Naive B cell (primary cell): ENCODE measurements at regions not wholly inside any gene's neighbourhood (a gene's known extent, or its start where the extent isn't known, plus 50 kb on each side); places are given as distances from the start of the nearest gene placed in this dataset.
A peak's percentile ranks its signal among the peaks of the same experiment; 100 is the strongest.

Experiments
- ATAC-seq, 2 donors: fragments of 150-1000 bp; cut with Tn5 transposase; 2 replicates each; pipeline ENCODE4 v1.10.0; 2021; ENCODE audit warnings: low read depth in 2 of 2, mild to moderate bottlenecking in 2 of 2, moderate library complexity in 2 of 2
- DNase-seq: peaks from one replicate; pipeline ENCODE4 v3.0.0; 2022
- H3K27ac Mint-ChIP-seq, 6 donors: one replicate each; pipeline ENCODE4 v1.8.0; 2020 to 2022; ENCODE audit warnings: mild to moderate bottlenecking in 6 of 6, mixed read lengths in 6 of 6, moderate library complexity in 5 of 6, inconsistent platforms in 2 of 6
- H3K27me3 Mint-ChIP-seq, 3 donors: one replicate each; pipeline ENCODE4 v1.8.0; 2021 to 2022; ENCODE audit warnings: mixed read lengths in 3 of 3, mild to moderate bottlenecking in 1 of 3
- H3K36me3 Mint-ChIP-seq, 2 donors: one replicate each; pipeline ENCODE4 v1.8.0; 2020 to 2022; ENCODE audit warnings: mixed read lengths in 2 of 2, inconsistent platforms in 1 of 2, mild to moderate bottlenecking in 1 of 2
- H3K4me1 Mint-ChIP-seq, 3 donors: one replicate each; pipeline ENCODE4 v1.8.0; 2020 to 2022; ENCODE audit warnings: mixed read lengths in 3 of 3, inconsistent platforms in 1 of 3, mild to moderate bottlenecking in 1 of 3, moderate library complexity in 1 of 3
- H3K4me3 Mint-ChIP-seq, 8 donors: one replicate each; pipeline ENCODE4 v1.8.0; 2020 to 2022; ENCODE audit warnings: mild to moderate bottlenecking in 8 of 8, mixed read lengths in 8 of 8, moderate library complexity in 8 of 8, inconsistent platforms in 2 of 8
- H3K9me3 Mint-ChIP-seq, 7 donors: one replicate each; pipeline ENCODE4 v1.8.0; 2020 to 2022; ENCODE audit warnings: mixed read lengths in 7 of 7, mild to moderate bottlenecking in 5 of 7, inconsistent platforms in 2 of 7, moderate library complexity in 1 of 7

DNA sequence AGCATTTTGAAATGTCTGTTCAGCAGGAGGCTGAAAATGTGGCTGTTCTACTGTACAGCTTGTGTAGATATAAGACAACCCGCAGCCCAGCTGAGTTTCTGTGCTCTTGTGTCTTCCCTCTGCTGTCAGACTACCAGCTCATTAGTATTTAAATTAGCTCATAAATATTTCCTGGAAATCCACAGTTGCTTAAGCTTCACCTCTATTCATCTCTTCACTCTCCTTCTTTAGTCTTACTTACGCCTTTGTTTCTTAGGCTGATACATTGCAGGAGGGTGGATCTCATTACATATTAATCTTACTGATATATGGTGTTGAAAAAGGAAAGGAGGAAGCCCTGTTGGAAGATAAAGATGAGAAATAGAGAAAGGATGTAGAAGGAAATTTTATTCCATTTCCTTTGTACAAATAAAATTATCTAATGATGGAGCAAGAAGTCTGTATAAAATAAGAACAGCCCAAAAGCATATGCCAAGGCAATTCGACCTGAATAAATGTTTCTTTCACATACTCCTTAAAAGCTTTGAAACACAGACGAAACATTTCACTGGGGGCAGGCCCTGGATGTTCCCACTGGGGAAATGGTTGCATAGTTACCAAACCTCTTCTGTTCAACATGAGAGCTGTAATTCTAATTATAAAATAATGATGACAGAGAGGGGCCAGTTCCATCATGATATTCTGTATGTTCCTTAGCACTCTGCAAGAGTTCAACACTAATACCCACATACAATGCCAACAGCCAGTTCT, 111.8 kb upstream of the APC start:
- no peaks in the 10 kb centered on the region for H3K36me3 Mint-ChIP-seq
- no peak overlapping the region for H3K27ac Mint-ChIP-seq
- peaks cover 0 to 2% (median 0%) of the 10 kb centered on the region in 3 donors for H3K4me1 Mint-ChIP-seq
- H3K9me3 Mint-ChIP-seq: peaks cover 0 to 2% (median under 1%) of the 10 kb centered on the region in 7 donors
- DNase-seq: no peak
- H3K27me3 Mint-ChIP-seq: peaks cover 46 to 63% (median 47%) of the 10 kb centered on the region in 3 donors
- ATAC-seq: no peak
- no peak overlapping the region for H3K4me3 Mint-ChIP-seq

DNA sequence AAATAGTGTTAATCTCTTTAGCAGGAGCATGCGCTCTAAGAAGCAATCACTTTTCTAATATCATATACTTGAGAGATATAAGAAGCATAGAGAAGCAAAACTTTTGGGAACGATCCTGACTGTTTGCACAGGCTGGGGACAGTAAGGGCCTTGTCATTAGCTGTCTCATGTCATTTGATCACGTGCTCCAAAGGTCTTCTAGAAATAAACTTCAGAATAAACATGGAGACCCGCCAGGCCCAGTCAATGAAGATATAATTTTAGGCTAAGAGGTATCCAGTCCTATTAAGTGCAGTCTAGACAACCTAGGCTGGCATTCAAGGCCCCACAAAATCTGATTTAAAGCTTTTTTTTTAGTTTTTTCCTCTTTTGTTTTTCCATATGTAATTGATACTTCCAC, 111.0 kb upstream of the APC start:
- Mint-ChIP-seq H3K4me3 (no peak overlapping the region), H3K36me3 (no peaks in the 10 kb centered on the region), H3K4me1 (peaks cover 0 to 2% (median 0%) of the 10 kb centered on the region in 3 donors), H3K27me3 (peaks cover 49 to 70% (median 52%) of the 10 kb centered on the region in 3 donors), H3K27ac (no peak overlapping the region), H3K9me3 (peaks cover 0 to 10% (median 5%) of the 10 kb centered on the region in 7 donors)
- DNase-seq: no peak
- no peak for ATAC-seq

DNA sequence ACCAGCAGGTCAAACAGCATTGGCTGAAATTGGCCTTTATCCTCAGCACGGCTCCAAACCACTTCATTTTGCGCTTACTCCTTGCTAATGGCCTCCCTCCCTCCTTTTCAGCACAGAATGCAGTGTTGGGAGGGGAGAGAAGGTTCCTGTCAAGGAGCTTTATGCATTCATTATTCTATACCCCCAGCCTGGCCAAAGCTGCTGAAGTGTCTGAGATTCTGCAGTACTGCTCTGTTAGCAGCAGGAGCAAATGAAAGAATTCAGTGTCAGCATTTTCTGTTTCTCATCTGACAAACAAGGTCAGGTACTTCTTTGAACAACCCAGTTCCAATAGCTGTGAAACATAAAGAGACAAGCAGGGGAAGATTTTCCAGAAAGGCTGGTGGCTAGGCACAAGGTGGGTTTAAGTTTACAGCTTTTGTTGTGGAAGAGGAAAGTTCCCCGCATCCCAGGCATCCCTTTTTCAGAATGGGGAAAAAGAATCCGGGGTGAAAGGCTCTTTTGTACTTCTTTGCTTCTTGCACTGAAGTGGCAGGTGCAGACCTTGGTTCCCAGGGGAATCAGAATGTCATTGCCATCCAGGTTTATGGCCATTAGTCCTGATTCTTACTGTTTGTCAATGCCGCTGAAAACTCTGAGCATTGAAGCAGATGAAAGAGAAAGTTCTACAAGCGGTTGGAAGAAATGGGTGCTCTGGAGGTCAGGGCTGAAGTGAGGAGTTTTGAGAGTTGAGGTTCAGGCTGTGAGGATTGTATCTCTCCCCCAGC, 109.3 kb upstream of the APC start:
- Mint-ChIP-seq H3K4me3 (no peak overlapping the region), H3K9me3 (peaks cover 5 to 27% (median 18%) of the 10 kb centered on the region in 7 donors), H3K4me1 (no peaks in the 10 kb centered on the region), H3K36me3 (peaks cover 8 to 16% of the 10 kb centered on the region in 2 donors), H3K27me3 (peaks cover 51 to 66% (median 52%) of the 10 kb centered on the region in 3 donors), H3K27ac (no peak overlapping the region)
- no peak for DNase-seq
- no peak for ATAC-seq

DNA sequence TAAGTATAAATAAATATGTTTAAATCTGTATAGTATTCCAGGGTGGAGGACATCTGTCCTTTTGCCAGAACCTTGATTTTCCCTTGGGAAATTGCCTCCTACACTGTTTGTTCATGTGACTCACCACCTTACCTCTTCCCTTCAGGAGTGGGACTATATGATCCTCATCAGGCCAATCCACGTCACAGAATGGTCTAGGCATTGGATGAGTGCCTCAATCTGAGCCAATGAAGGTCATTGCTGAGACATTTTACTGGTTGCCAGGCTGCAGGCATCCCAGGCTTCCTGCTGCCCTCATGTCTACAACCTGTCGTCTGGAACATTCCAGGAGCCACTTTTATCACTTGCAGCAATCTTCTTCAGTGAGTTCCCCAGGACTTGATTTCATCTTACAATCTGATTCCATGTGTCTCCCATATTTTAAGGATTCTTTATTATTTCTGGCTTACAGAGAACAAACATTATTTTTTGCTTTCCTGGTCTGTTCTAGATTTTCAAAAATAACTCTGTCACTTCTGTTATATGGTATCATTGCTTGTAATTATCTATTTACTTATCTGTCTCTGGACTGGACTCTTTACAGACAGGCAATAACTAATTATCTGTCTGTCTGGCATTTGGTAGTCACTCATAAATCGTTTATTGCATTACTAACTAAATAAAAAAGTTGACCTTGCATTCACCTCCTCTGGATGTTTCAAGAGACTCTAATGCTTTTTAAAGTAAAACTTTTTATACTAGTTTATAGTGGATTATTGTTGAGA, 107.3 kb upstream of the APC start:
- ATAC-seq: no peak
- H3K27me3 Mint-ChIP-seq: peaks cover 39 to 56% (median 42%) of the 10 kb centered on the region in 3 donors

DNA sequence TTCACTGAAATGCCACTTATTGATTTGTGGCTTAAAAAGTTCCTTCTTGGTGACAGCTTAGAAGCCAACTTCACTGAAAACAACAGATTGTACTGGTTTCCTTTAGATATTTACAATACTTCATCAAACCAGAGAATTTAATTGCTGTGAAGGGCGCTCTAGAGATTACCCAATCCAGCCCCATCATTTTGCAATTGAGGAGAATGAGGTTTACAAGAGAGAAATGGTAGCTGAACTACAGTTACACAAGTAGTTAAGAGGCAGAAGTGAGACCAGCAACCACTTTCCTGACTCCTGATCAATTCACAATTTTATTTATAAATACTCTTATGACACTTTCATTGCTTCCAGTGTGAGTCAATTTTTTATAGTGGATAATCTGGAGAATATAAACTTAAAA, 103.5 kb upstream of the APC start:
- Mint-ChIP-seq H3K36me3 (peaks cover 14 to 20% of the 10 kb centered on the region in 2 donors), H3K4me1 (no peaks in the 10 kb centered on the region), H3K27me3 (peaks cover 29 to 34% (median 32%) of the 10 kb centered on the region in 3 donors), H3K4me3 (no peak overlapping the region), H3K9me3 (peaks cover 7 to 35% (median 23%) of the 10 kb centered on the region in 7 donors), H3K27ac (no peak overlapping the region)
- ATAC-seq (no peak), DNase-seq (no peak)

More for the DNA sequence above, 107.3 kb upstream of the APC start:
- Mint-ChIP-seq H3K27ac (no peak overlapping the region), H3K4me3 (no peak overlapping the region), H3K36me3 (peaks cover 14 to 20% of the 10 kb centered on the region in 2 donors), H3K4me1 (no peaks in the 10 kb centered on the region), H3K9me3 (peaks cover 7 to 35% (median 23%) of the 10 kb centered on the region in 7 donors)
- DNase-seq: no peak

DNA sequence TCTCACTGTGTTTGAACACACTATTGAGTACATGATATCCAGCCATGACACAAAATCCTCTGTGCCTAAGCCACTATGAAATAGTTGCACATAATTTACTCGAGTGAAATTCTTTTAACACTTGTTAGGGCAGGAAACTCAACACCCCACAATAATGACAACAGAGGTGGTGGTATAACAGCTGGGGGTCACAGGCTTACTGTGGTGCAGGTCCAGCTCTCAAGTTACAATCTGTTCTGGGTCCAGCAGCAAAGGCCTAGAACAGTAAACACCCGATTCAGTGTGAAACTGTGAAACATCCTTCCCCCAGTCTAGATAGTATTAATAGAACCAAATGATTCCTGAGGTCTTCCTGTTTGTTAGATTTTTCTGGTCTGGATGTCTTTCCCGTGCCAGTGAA, 102.9 kb upstream of the APC start:
- DNase-seq (no peak), ATAC-seq (no peak)
- peaks cover 26 to 33% (median 27%) of the 10 kb centered on the region in 3 donors for H3K27me3 Mint-ChIP-seq
- H3K4me1 Mint-ChIP-seq: no peaks in the 10 kb centered on the region
- H3K27ac Mint-ChIP-seq: no peak overlapping the region
- no peak overlapping the region for H3K4me3 Mint-ChIP-seq
- H3K9me3 Mint-ChIP-seq: peaks cover 7 to 35% (median 23%) of the 10 kb centered on the region in 7 donors
- H3K36me3 Mint-ChIP-seq: peaks cover 14 to 20% of the 10 kb centered on the region in 2 donors

DNA sequence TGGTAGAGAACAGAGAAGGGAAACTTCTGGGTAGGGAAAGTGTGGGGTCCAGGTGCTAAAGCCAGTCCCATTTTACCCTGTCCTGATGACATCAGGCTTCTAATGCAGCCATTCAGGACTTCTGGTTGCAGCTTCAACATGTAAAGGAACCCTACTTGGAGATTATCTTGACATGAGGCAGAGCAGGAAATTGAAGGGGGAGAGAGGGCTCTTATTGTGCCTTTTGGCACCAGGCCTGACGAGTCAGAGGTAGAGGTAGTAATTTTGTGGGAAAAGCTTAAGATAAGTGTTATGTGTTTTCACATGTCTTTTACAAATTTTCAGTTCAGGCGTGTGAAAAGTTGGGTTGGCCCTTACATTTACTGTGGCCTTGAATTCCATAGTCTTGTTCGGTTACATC, 102.4 kb upstream of the APC start:
- H3K4me3 Mint-ChIP-seq: no peak overlapping the region
- peaks cover 22 to 31% (median 28%) of the 10 kb centered on the region in 3 donors for H3K27me3 Mint-ChIP-seq
- H3K27ac Mint-ChIP-seq: no peak overlapping the region
- peaks cover 7 to 35% (median 23%) of the 10 kb centered on the region in 7 donors for H3K9me3 Mint-ChIP-seq
- H3K4me1 Mint-ChIP-seq: no peaks in the 10 kb centered on the region
- no peak for DNase-seq
- peaks cover 14 to 20% of the 10 kb centered on the region in 2 donors for H3K36me3 Mint-ChIP-seq
- ATAC-seq: no peak

DNA sequence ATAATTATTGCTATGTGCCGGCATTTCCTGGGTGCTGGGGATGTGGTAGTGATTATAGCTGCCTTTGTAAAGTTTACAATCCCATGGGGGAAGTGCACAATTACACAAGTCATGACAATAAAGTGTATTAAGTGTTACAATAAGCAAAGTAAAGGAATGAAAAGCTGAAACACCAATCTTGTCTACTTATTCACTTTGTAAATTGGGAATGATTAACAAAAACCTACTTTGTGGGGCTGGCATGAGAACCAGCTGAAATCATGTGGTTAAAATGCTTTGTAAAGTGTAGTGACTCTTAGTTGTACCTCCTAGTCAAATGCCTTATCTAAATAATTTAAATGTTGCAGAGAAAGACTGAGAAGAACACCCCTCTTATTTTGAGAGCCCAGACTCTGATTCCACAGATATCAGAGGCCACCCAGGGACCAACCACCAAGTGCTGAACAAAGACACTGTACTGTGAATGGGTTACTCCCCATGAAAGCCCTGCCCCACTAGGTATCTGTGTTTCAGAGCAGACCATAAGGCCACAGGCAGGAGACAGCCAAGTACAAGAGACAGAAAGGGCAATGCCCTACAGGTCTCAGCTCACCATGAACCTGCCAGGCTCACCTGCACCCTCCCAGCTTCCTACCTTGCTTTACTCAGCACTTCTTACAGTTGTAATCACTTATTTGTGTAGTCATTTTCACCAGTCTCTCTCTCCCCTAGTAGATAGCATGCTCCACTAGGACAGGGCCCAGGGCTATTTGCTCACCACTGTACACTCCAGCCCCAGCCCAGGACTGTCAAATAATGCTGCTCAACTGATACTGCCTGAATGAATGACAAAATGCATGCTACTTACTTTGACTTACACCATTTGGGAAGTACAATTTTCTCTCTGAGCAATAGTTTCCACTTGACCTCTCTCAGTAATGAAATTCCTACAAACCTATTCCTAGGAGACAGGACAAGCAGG, 101.6 kb upstream of the APC start:
- no peak for DNase-seq
- peaks cover 7 to 31% (median 21%) of the 10 kb centered on the region in 7 donors for H3K9me3 Mint-ChIP-seq
- H3K27ac Mint-ChIP-seq: peak overlapping the region in 2 of 6 donors; percentile 15 to 77
- no peak overlapping the region for H3K4me3 Mint-ChIP-seq
- H3K36me3 Mint-ChIP-seq: peaks cover 14 to 20% of the 10 kb centered on the region in 2 donors
- peaks cover 14 to 27% (median 25%) of the 10 kb centered on the region in 3 donors for H3K27me3 Mint-ChIP-seq
- H3K4me1 Mint-ChIP-seq: no peaks in the 10 kb centered on the region
- ATAC-seq: no peak

DNA sequence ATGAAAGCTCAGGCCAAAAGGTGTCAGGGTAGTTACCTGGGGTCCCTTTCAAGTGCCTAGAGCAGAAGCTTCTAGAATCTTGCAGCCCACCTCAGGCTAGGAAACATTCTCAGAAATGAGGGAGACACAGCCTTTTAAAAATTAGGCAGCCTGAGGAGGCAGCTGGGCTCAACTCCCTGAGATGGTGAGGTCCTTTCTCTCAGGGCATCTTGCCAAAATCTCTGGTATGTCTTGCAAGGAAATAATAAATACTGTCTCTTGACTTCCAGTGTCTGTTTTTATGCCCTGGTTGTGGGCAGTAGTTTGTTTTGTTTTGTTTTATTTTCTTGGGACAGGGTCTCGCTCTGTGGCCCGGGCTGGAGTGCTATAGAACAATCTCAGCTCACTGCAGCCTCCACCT, 100.9 kb upstream of the APC start:
- peaks cover 9 to 22% (median 20%) of the 10 kb centered on the region in 3 donors for H3K27me3 Mint-ChIP-seq
- no peaks in the 10 kb centered on the region for H3K4me1 Mint-ChIP-seq
- H3K27ac Mint-ChIP-seq: peak overlapping the region in 2 of 6 donors; percentile 15 to 61
- peaks cover 14 to 20% of the 10 kb centered on the region in 2 donors for H3K36me3 Mint-ChIP-seq
- H3K9me3 Mint-ChIP-seq: peaks cover 7 to 24% (median 19%) of the 10 kb centered on the region in 7 donors
- H3K4me3 Mint-ChIP-seq: no peak overlapping the region
- ATAC-seq (no peak), DNase-seq (no peak)

DNA sequence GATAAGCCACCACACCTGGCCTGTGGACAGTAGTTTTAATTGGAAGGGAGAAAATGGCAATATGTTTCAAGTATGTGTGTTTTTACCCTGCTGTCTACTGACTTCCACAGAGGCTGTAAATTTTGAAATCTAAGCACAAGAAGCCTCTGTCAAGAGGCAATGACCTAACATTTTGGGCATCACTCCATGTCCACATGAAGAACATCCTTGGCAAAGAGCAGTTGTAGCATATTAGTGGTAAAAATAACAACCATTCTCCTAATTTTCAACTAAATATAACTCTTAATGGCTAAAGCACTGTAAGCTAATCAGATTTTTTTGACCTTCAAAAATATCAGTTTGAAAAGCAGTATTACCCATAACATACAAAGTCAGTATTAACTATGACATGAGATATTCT, 100.3 kb upstream of the APC start:
- DNase-seq (no peak), ATAC-seq (no peak)
- Mint-ChIP-seq H3K36me3 (peaks cover 12 to 14% of the 10 kb centered on the region in 2 donors), H3K9me3 (peaks cover 7 to 18% (median 13%) of the 10 kb centered on the region in 7 donors), H3K27me3 (peaks cover 9 to 16% (median 14%) of the 10 kb centered on the region in 3 donors), H3K4me3 (no peak overlapping the region), H3K4me1 (no peaks in the 10 kb centered on the region), H3K27ac (no peak overlapping the region)

DNA sequence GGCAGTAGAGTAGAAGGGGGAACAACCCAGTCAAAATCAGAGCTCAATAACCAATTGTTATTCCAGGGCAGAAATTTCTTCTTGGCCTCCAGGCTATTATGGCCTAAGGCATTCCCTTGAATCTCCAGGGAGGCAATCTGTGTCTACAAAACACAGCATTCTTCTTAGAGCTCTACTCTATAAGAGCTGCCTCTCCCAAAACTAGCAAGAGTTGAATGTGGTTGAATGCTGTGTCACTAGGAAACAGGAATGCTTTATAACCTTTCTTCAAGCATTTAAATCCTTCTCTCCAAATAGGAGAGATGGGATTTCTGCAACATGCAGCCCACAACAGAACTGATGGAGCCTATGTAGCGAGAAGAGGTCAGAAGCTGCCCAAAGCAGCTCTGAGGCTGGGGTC, 97.1 kb upstream of the APC start:
- no peak for ATAC-seq
- H3K4me1 Mint-ChIP-seq: no peaks in the 10 kb centered on the region
- peaks cover 7 to 13% (median 8%) of the 10 kb centered on the region in 3 donors for H3K27me3 Mint-ChIP-seq
- no peak overlapping the region for H3K27ac Mint-ChIP-seq
- no peaks in the 10 kb centered on the region for H3K36me3 Mint-ChIP-seq
- no peak for DNase-seq
- no peak overlapping the region for H3K4me3 Mint-ChIP-seq
- no peaks in the 10 kb centered on the region for H3K9me3 Mint-ChIP-seq

DNA sequence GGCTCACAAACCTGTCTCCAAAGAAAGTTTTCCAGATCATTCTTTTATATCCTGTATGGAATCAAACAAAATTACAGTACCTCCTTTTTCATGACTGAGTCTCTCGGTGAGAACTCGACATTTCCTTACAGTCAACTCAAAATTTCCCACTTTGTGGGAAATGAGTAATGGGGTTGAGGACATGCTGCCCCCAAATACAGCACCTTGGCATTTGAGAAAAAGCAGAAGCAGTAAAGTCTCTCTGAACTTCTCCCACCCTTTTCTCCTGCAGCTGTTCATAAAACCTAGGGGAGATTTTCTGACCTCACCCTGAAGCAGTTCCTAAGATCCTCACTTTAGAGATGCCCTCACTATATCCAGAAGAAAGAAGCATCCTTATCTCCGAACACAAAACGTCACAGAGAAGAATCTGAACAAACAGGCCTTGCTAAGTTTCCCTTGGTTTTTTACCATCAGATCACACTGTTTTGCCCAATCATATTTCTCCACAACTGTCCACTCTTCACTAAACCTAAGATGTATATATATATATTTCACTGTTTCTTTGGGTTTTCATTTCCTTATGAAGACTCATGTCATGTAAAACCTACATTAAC, 96.1 kb upstream of the APC start:
- H3K27ac Mint-ChIP-seq: no peak overlapping the region
- no peaks in the 10 kb centered on the region for H3K9me3 Mint-ChIP-seq
- DNase-seq (no peak), ATAC-seq (no peak)
- no peaks in the 10 kb centered on the region for H3K36me3 Mint-ChIP-seq
- no peaks in the 10 kb centered on the region for H3K4me1 Mint-ChIP-seq
- no peak overlapping the region for H3K4me3 Mint-ChIP-seq
- peaks cover 3 to 13% (median 8%) of the 10 kb centered on the region in 3 donors for H3K27me3 Mint-ChIP-seq
